B cell (primary cell): ENCODE measurements at regions not wholly inside any gene's neighbourhood (a gene's known extent, or its start where the extent isn't known, plus 50 kb on each side); places are given as distances from the start of the nearest gene placed in this dataset.

ENCODE experiments used
- ATAC-seq: fragments of 200-7000 bp; cut with Tn5 transposase; one replicate; pipeline ENCODE4 v1.10.0; 2021; ENCODE audit warnings: low read depth, mild to moderate bottlenecking, moderate number of reproducible peaks, moderate library complexity
- CTCF ChIA-PET: fragments of 350-600 bp; sonication (Branson Sonifier 250); formaldehyde crosslinking; loops from one replicate; lab custom pipeline; 2021; ENCODE audit warnings: antibody characterized with exemption, inconsistent platforms; lab: Charles Lee
- POLR2A ChIA-PET: fragments of 350-600 bp; sonication (Branson Sonifier 250); formaldehyde crosslinking; loops from one replicate; lab custom pipeline; 2021; ENCODE audit warnings: antibody characterized with exemption; lab: Charles Lee
- DNase-seq: peaks from one replicate; pipeline ENCODE4 v3.0.0; 2013
- H2AFZ ChIP-seq: 2 replicates; pipeline ENCODE4 v1.6.1; 2012; ENCODE audit warnings: mild to moderate bottlenecking, low read depth, low read length; ENCODE audit not compliant: insufficient read depth, poor library complexity, severe bottlenecking
- H3K27ac ChIP-seq, 2 donors: 1 replicate in 1 of 2; 2 replicates in 1 of 2; pipeline ENCODE4 v1.5.1; 2012 to 2013; ENCODE audit warnings: low read length in 2 of 2, mild to moderate bottlenecking in 2 of 2, moderate library complexity in 1 of 2
- H3K27me3 ChIP-seq, 4 experiments: fragments of 200-600 bp in 1 of 4; sonication (generic) in 1 of 4; replicated peaks in 1 of 4; 1 replicate in 2 of 4; 2 replicates in 2 of 4; pipeline versions ENCODE4 v1.6.1 to v1.7.0; 2013 to 2016; ENCODE audit warnings: low read length in 3 of 4, mild to moderate bottlenecking in 2 of 4, mixed read lengths in 1 of 4, moderate library complexity in 1 of 4; ENCODE audit not compliant: insufficient read depth in 4 of 4, control insufficient read depth in 3 of 4; ENCODE audit errors: control extremely low read depth in 1 of 4
- H3K36me3 ChIP-seq, 2 experiments: replicated peaks in 1 of 2; 1 replicate in 1 of 2; 2 replicates in 1 of 2; pipeline versions ENCODE4 v1.6.1 to v1.7.1; 2013; ENCODE audit warnings: low read length in 1 of 2; ENCODE audit not compliant: insufficient read depth in 2 of 2, control insufficient read depth in 1 of 2; ENCODE audit errors: control extremely low read depth in 1 of 2, extremely low read depth in 1 of 2
- H3K4me1 ChIP-seq, 2 donors: fragments of 200-600 bp in 1 of 2; sonication (generic) in 1 of 2; 1 replicate in 1 of 2; 2 replicates in 1 of 2; pipeline versions ENCODE4 v1.5.1 to v1.6.1; 2013 to 2017; ENCODE audit warnings: low read length in 2 of 2; ENCODE audit not compliant: control insufficient read depth in 2 of 2, insufficient read depth in 2 of 2
- H3K4me2 ChIP-seq: replicated peaks from 2 replicates; pipeline ENCODE3; 2012; ENCODE audit warnings: mild to moderate bottlenecking, low read depth, low read length; ENCODE audit not compliant: poor library complexity, severe bottlenecking
- H3K4me3 ChIP-seq, 5 experiments: fragments of 200-600 bp in 1 of 5; sonication (generic) in 1 of 5; 1 replicate in 3 of 5; 2 replicates in 2 of 5; pipeline versions ENCODE4 v1.5.1 to v1.7.0; 2011 to 2016; ENCODE audit warnings: low read length in 4 of 5, mild to moderate bottlenecking in 4 of 5, low read depth in 2 of 5, control low read depth in 1 of 5, moderate library complexity in 1 of 5; ENCODE audit not compliant: insufficient read depth in 1 of 5; ENCODE audit errors: control extremely low read depth in 1 of 5, extremely low read depth in 1 of 5
- H3K79me2 ChIP-seq: fragments of 200-600 bp; sonication (generic); one replicate; pipeline ENCODE4 v1.6.0; 2016; ENCODE audit warnings: low read length; ENCODE audit not compliant: control insufficient read depth, insufficient read depth
- H3K9ac ChIP-seq: fragments of 200-600 bp; sonication (generic); 2 replicates; pipeline ENCODE4 v1.6.1; 2017; ENCODE audit warnings: mild to moderate bottlenecking, low read length, moderate library complexity
- H3K9me3 ChIP-seq, 3 donors: one replicate each; pipeline versions ENCODE4 v1.6.1 to v1.7.1; 2013; ENCODE audit warnings: low read length in 2 of 3; ENCODE audit not compliant: control insufficient read depth in 2 of 3, insufficient read depth in 1 of 3; ENCODE audit errors: control extremely low read depth in 1 of 3
- H4K20me1 ChIP-seq: 2 replicates; pipeline ENCODE4 v1.6.0; 2012; ENCODE audit warnings: mild to moderate bottlenecking, low read length; ENCODE audit not compliant: insufficient read depth, control insufficient read depth, poor library complexity, severe bottlenecking
- H3K27ac Mint-ChIP-seq: one replicate; pipeline ENCODE4 v1.8.0; 2021; ENCODE audit warnings: mixed read lengths
- H3K27me3 Mint-ChIP-seq: one replicate; pipeline ENCODE4 v1.8.0; 2021; ENCODE audit warnings: mixed read lengths
- H3K4me1 Mint-ChIP-seq: one replicate; pipeline ENCODE4 v1.8.0; 2021; ENCODE audit warnings: mixed read lengths
- H3K4me3 Mint-ChIP-seq: one replicate; pipeline ENCODE4 v1.8.0; 2021; ENCODE audit warnings: mixed read lengths
- H3K9me3 Mint-ChIP-seq: one replicate; pipeline ENCODE4 v1.8.0; 2022; ENCODE audit warnings: mixed read lengths; ENCODE audit not compliant: insufficient read depth
- CTCF ChIP-seq: fragments of 200-600 bp; IDR thresholded peaks from one replicate; pipeline ENCODE4 v1.8.0; 2022; ENCODE audit warnings: antibody characterized with exemption, mild to moderate bottlenecking
- EZH2 ChIP-seq: IDR thresholded peaks from 2 replicates; pipeline ENCODE4 v1.6.1; 2012; ENCODE audit warnings: borderline replicate concordance, low read depth, mild to moderate bottlenecking, moderate library complexity, low read length; ENCODE audit not compliant: insufficient read depth, poor library complexity, severe bottlenecking
- WGBS: methylation state at CpG from one replicate; pipeline ENCODE4 v1.1.5; 2013; ENCODE audit warnings: missing lambda C conversion rate; ENCODE audit not compliant: insufficient coverage; 5-methylcytosine and 5-hydroxymethylcytosine counted together
- intact Hi-C: fragments of 100-400 bp; cut with micrococcal nuclease; formaldehyde crosslinking; loops from one replicate; pipeline ENCODE4 v1.10.0; 2022

GRCh38 chr6:14390805-14391204 is 273.2 kb downstream of the CD83 start:
- Histone ChIP-seq H3K9ac (no peak overlapping the region), H3K79me2 (no peaks in the 10 kb centered on the region), H3K36me3 (no peaks in the 10 kb centered on the region), H3K4me3 (no peak overlapping the region), H3K27me3 (no peaks in the 10 kb centered on the region), H3K4me1 (peaks cover 11 to 14% of the 10 kb centered on the region in 2 donors), H3K4me2 (no peak overlapping the region), H2AFZ (no peak overlapping the region), H3K9me3 (peaks cover 0 to 1% (median 0%) of the 10 kb centered on the region in 3 donors), H3K27ac (no peak overlapping the region), H4K20me1 (no peaks in the 10 kb centered on the region)
- H3K27me3 Mint-ChIP-seq = no peaks in the 10 kb centered on the region
- no peaks in the 10 kb centered on the region for H3K9me3 Mint-ChIP-seq
- CTCF ChIA-PET = interaction anchor here (0.6 to 1.0 kb wide), 2 partner anchors 22 to 182 kb away, joined by 3 read pairs; no protein-coding TSS in a partner anchor
- H3K4me1 Mint-ChIP-seq = peaks cover 15% of the 10 kb centered on the region
- no peak overlapping the region for H3K4me3 Mint-ChIP-seq
- intact Hi-C loops = no loop called here
- POLR2A ChIA-PET = no interaction called here
- TF ChIP-seq CTCF (no peak), EZH2 (no peak)
- ATAC-seq (no peak), DNase-seq (no peak)
- no peak overlapping the region for H3K27ac Mint-ChIP-seq
- no CpG with 5 or more reads among the region's 2 CpGs for WGBS

- H3K27ac ChIP-seq = no peak overlapping the region
- ATAC-seq (no peak), DNase-seq (no peak)
- no peaks in the 10 kb centered on the region for H3K9me3 Mint-ChIP-seq
- peaks cover 17 to 25% of the 10 kb centered on the region in 2 donors for H3K4me1 ChIP-seq
- no peaks in the 10 kb centered on the region for H3K36me3 ChIP-seq
- H3K79me2 ChIP-seq = no peaks in the 10 kb centered on the region
- no peak overlapping the region for H3K4me3 ChIP-seq
- H3K4me2 ChIP-seq = no peak overlapping the region
- intact Hi-C loops = no loop called here
- peaks cover 26% of the 10 kb centered on the region for H3K4me1 Mint-ChIP-seq
- CTCF ChIA-PET = interaction anchor here (0.8 kb wide), 1 partner anchor 9 kb away, joined by 3 read pairs; no protein-coding TSS in a partner anchor
- no peaks in the 10 kb centered on the region for H3K27me3 Mint-ChIP-seq
- no peak overlapping the region for H3K27ac Mint-ChIP-seq
- WGBS = 93% methylated on average over 3 of the region's 4 CpGs
- no peaks in the 10 kb centered on the region for H3K27me3 ChIP-seq
- H4K20me1 ChIP-seq = no peaks in the 10 kb centered on the region
- peaks cover 0 to 3% (median 0%) of the 10 kb centered on the region in 3 donors for H3K9me3 ChIP-seq
- POLR2A ChIA-PET = no interaction called here
- TF ChIP-seq CTCF = no peak
- TF ChIP-seq EZH2 = no peak
- H2AFZ ChIP-seq = no peak overlapping the region
- H3K4me3 Mint-ChIP-seq = no peak overlapping the region
- H3K9ac ChIP-seq = no peak overlapping the region
These were observed 276.3 kb downstream of the CD83 start for GRCh38 chr6:14393910-14394309.
